ENCODE measurements at regions not wholly inside any gene's neighbourhood (a gene's known extent, or its start where the extent isn't known, plus 50 kb on each side); places are given as distances from the start of the nearest gene placed in this dataset.

DNA sequence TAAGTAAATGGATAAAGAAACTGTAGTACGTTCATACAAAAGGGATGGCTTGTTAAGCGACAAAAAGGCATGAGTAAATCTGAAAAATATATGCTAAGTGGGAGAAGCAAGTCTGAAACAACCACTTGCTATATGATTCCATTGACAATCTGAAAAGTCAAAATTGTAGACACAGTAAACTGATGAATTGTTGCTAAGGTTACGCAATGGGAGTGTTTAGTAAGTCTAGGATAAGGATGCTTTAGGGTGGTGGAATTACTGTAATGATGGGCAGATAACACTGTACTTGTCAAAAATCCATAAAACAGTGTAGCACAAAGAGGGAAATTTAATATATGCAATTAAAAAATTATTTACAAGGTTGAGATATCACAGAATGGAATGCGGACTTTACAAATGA, 984.9 kb downstream of the FSCB start:
- TF ChIP-seq CTCF (IDR thresholded peaks at IDR 0.05), result no peak
- TF ChIP-seq IRF3 (IDR thresholded peaks at IDR 0.05; ENCODE audit: low read depth, low read length), result no peak

Data from SK-N-SH (cell line).